ENCODE measurements at regions not wholly inside any gene's neighbourhood (a gene's known extent, or its start where the extent isn't known, plus 50 kb on each side); places are given as distances from the start of the nearest gene placed in this dataset.
"Not testable (repeated sequence)": the region's sequence is repeated elsewhere in the genome, so short reads cannot be mapped to it uniquely, and the experiment has no call there.

- DNase-seq: no peak
Observed at GRCh38 chr5:102617191-102618187, 118.7 kb upstream of the SLCO6A1 start.

- DNase-seq: no peak
Observed at GRCh38 chr5:102622262-102622661, 123.5 kb upstream of the SLCO6A1 start.

- DNase-seq: no peak
Observed at GRCh38 chr5:102623329-102624065, 124.7 kb upstream of the SLCO6A1 start.

GRCh38 chr5:102624405-102624804 is 125.6 kb upstream of the SLCO6A1 start:
- DNase-seq: no peak

GRCh38 chr5:102625468-102625867 is 126.7 kb upstream of the SLCO6A1 start:
- DNase-seq: no peak

- DNase-seq: no peak
Observed at GRCh38 chr5:102625928-102626327, 127.1 kb upstream of the SLCO6A1 start.

- DNase-seq: no peak
Observed at GRCh38 chr5:102627315-102627714, 127.8 kb upstream of the PAM start.

GRCh38 chr5:102628441-102629175 is 126.5 kb upstream of the PAM start:
- no peak for DNase-seq

- DNase-seq: no peak
Observed at GRCh38 chr5:102629827-102630605, 125.1 kb upstream of the PAM start.

GRCh38 chr5:102635399-102635798 is 119.7 kb upstream of the PAM start:
- not testable (repeated sequence) for DNase-seq

- DNase-seq: no peak
Observed at GRCh38 chr5:102638316-102638715, 116.8 kb upstream of the PAM start.

GRCh38 chr5:102638912-102639652 is 116.0 kb upstream of the PAM start:
- DNase-seq: no peak

- DNase-seq: no peak
Observed at GRCh38 chr5:102649731-102650130, 105.4 kb upstream of the PAM start.

- DNase-seq: no peak
Observed at GRCh38 chr5:102651466-102651865, 103.6 kb upstream of the PAM start.

GRCh38 chr5:102654559-102655349 is 100.4 kb upstream of the PAM start:
- DNase-seq: no peak

GRCh38 chr5:102659151-102659550 is 96.0 kb upstream of the PAM start:
- DNase-seq: no peak

- no peak for DNase-seq
Observed at GRCh38 chr5:102660111-102660510, 95.0 kb upstream of the PAM start.

GRCh38 chr5:102663749-102664530 is 91.2 kb upstream of the PAM start:
- DNase-seq: no peak

- no peak for DNase-seq
Observed at GRCh38 chr5:102664616-102665335, 90.3 kb upstream of the PAM start.
